ENCODE measurements at regions not wholly inside any gene's neighbourhood (a gene's known extent, or its start where the extent isn't known, plus 50 kb on each side); places are given as distances from the start of the nearest gene placed in this dataset.

DNA sequence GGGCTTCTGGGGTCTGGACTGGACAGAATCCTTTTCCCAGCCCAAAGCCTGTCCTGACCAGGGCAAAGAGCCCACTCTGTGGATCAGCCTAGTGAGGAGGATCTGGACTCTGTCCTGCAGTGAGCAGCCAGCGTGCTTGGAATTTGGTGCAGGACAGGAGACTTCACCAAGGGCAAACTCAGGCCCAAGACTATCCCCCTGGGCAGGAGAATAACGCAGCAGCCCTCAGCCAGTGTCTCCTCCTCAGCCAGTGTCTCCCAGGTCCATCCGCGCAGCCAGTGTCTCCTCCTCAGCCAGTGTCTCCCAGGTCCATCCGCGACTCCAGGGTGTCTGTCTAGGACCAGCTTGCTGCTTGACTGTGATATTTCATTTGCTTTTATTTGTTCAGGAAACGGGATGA, 1334.0 kb downstream of the TBC1D22A start:
- FAIRE-seq: no peak

DNA sequence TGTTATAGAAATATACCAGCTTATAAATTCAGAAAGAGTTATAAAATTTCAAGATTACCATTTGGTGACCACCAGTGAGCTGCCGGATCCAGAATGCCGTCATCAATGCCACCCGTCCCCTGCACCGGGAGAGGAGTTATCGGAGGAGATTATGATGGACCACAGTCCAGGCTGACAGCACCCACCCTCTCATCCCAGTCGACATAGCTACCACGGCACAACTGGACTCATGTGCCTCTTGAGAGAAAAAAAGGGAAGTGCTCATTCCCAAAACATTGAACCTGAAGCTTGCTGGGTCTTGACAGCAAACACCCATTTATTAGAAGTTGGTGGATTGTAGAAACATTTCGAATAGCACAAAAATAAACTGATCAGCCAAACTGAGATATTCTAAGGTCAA, 1331.5 kb downstream of the TBC1D22A start:
- FAIRE-seq: no peak

DNA sequence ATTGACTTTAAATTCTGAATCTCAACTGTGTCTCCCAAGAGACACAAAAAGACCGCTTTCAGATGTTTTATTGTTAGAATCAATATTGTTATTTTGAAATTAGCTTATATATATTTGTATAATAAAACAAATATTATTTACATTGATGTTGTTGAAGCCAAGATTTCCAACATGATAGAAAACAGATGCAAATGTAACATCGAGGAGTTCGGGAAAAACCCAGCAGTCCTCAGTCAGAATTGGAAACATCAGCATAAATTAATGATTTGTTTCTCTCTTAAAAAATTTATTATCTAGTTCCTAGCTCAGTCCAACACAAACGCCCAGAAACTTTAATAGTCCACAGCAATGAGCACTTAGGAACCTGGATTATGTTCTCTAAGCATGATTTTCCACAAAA, 1330.4 kb downstream of the TBC1D22A start:
- FAIRE-seq: no peak

DNA sequence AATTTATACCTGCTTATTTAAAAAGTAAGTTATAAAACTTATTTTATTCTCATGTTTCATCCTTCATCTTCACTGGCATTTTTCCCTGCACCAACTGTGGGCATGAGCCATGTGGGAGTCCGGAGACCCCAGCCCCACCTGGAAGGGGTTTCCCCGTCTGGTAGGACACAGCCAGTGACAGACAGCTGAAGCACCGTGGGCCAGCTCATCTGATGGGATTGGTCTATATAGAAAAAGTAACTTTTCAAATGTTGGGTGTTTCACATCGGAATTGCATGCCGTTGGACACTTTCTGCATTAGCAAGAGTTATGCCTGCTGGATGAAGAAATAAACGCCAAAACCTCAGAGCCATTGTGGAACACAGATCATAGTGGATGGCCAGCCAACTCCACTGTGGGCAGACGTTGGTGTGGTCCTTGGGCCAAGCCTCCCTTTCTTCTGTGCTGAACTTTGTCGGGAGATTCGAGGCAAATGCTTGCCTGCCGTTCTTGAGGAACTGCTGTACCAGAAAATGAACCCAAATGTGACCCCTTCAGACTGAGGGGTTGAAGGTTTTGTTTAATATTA, 1329.3 kb downstream of the TBC1D22A start:
- FAIRE-seq: no peak

DNA sequence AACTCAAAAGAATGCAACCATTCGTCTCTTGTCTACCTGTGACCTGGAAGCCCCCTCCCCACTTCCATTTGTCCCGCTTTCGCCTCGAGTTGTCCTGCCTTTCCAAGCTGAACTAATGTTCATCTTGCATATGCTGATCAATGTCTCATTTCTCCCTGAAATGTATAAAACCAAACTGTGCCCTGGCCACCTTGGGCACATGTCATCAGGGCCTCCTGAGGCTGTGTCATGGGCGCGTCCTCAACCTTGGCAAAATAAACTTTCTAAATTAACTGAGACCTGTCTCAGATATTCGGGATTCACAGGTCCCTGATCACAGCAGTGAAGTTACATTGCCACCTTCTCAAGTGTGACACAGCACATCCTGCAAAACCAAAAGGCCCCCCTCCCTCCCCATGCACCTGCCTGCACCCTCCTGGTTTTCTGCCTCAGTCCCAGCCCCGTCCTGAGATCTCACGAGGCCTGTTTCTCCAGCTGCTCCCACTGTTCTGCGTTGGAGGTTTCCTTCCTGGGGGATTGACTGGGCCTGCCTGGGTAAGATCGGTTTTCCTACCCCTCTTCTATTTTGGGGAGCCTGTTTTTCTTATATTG, 1328.7 kb downstream of the TBC1D22A start:
- no peak for FAIRE-seq

DNA sequence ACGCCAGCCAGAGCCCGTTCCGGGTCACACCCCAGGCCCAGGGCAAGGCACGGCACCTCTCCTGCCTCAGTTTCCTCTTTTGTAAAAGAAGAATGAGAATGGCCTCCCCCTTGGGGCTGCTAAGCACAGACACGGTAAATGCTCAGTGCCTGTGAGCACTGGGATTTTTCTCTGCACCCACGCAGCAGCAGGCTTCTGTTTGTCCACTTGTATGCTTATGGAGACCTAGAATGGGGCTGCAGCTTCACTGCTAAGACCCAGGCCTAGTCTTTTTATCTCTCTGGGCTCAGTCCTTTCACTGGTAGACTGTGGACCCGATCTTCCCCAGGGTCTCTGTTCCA, 1327.9 kb downstream of the TBC1D22A start:
- no peak for FAIRE-seq

DNA sequence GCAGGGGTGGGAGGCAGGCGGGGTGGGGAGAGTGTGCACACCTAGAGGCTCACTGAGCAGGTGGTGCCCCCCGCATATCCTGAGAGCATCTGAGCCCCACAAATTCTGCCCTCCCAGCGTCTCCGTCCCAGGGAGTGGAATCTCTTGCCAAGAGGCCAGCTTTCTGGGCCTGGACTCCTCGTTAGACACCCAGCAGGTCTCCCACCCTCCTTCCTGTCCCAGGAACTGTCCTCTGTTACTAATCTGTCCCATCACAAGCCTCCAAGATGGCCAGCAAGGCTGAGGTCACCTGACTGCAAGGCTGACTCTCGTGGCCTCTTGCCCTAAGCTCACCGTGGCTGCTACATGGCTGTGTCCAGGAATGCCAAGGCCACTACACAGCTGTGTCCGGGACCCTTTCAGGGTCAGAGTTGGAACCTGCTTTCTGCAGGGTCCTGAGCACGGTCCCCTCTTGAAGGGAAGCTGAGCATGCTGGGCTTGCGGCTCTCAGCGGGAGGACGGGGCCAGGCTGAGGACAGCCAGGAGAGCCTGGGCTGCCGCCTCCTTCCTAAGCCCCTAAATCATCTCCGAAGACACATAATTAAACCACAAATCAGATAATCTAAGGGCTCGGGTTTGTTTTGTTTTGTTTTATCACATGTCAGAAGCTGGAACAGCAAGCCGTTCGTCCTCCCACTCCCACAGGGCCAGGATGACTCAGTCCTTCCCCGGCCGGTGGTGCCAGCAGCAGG, 1327.3 kb downstream of the TBC1D22A start:
- no peak for FAIRE-seq

DNA sequence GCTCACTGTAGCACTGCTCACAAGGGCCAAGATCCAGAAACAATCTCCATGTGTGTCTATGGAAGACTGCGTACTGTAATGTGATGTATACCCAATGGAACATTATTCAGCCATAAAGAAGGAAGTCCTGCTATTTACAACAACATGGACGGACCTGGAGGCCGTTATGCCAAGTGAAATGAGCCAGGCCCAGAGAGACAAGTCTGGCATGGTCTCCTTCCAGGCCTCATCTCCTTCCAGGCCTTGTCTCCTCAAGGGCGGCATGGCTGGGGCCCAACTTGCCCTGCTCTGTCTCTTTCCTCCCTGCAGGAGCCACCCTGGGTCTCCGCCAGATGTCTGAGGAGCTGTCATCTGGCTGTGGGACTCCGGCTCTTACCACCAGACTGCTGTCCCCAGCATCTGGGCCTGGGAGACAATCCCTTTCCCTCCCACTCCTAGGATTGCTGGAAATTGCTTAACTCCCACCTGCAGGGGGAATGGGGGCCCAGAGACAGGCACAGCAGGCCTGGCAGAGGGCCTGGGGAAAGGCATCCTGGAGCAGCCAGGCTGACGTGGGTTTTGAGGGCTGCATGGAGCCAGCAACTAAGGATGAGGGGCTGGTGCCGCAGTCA, 1326.6 kb downstream of the TBC1D22A start:
- FAIRE-seq: no peak

DNA sequence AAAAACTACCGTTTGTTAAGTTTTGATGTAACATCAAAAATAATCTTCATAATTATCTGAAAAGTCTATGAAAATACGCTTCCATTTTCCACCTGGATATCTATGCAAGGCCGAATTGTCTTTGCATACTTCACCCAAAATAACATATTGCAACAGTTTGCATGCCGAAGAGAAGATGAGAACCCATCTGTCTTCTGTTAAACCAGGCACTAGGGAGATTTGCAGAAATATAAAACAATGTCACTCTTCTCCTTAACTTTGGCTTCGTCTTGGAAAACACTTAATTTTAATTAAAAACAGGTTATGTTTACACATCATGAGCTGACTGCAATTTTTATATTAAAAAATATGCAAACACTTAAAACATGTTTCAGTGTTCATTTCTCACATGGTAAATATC, 1325.8 kb downstream of the TBC1D22A start:
- no peak for FAIRE-seq

DNA sequence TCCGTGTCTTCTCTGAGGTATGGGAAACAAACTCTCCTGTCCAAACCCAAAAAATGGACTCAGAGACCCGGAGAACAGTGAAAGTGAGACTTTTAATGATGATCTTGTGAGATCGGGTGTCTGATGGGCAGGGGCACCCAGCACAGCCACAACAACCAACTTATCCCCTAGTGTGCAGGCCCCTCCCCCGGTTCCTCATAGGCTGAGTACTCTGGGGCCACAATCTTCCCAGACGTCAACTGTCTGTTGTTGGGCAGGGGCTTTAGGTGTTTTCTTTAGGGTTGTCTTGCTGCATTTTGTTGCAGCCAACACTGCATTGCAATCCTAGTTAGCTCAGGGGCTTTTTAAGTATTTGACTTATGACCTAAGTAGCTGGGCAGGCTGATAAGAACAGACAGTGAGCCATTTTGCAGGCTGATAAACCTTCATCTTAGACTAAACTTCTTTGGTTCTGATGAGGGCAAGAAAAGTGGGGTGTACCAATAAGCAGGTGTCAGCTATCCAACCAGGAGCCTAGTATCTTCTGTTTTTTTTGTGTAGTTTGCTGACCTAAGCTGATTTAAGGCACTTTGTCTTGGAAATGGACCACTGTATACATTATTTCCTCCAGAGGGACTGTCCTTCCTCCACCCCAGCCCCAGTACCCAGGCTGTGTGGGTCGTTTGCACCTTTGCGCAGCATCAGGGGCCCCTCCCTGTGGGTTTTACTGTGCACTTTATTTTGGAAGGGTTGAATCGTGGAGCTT, 1323.6 kb downstream of the TBC1D22A start:
- no peak for FAIRE-seq

DNA sequence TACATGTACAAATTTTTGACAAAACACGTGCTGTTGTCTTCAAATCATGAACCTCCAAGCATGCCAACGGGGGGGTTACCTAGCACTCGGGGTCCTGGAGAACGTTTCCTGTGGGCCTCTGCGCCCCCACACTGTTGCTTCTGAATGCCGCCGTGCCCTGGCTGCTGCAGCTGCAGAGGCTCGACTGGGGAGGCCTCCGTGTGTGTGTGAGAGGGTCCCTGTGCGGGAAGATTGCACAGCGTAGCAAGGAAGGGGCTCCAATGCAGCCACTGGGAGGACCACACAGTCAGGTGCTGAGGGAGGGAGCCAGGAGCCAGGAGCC, 1322.2 kb downstream of the TBC1D22A start:
- no peak for FAIRE-seq

DNA sequence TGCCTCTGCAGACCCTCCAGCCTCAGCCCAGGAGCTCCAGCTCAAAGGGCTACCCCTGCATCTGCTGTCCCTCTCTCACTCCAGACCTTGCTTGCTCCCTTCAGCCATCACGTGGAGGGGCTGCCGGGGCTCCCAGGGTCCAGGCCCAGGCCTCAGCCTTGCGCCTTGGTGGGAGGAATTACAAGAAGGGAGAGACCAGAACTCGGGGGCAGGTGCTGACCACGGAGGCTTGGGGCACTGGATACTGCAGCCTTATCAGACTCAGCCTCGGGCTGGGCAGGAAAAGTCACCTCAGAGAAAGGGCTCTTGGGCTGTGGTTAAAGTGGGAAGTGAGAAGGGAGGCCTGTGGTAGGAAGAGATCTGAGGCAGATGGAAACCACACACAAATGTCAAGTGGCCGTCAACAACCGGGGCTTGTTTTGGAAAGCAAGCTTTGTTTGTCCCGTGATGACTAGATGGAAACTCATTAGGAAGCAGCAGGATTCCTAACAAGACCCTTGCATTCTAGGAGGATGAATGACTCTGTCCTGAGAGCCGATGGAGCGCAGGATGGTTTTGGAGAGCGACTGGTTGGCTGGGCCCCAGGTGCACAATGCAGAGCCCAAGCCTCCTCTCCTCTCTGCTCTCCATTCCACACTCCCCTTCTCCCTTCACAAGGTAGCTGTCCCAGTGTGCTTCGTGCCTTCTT, 1321.7 kb downstream of the TBC1D22A start:
- no peak for FAIRE-seq

DNA sequence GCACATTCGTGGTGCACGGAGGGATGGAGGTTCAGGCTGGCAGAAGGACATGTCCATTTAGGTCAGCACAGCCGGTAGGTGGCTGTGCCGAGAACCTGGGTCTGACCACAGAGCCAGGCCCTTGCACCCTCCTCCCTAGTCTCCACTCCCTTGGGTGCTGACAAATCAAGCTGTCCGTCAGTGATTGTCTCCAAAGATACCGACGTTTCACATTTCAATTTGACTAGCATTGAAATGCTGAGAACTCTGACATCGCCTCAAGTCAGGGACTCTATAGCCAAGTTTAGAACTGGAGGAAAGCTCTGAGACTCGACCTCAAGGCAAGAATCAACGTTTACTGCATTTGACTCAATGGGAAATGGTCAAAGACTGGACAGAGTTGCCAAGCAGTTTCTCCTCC, 1321.1 kb downstream of the TBC1D22A start:
- no peak for FAIRE-seq

DNA sequence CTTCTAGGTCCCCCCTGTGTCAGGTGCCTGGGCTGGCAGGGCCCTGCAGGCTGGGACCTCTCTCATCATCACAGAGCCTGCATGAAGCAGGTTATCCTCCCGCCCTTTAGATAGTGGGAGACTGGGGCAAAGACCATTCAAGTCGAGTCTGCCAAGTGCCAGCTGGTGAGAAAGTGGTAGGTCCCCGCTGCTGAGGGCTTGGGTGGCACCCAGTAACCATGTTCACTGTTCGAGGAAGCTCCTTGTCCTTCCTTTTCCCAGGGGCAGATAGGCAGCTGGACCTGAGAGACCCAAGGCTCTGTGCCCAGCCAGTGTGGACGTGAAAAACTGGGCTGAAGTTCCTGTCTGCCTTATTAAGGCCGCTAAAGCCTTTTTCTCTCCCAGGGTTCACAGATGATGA, 1319.8 kb downstream of the TBC1D22A start:
- FAIRE-seq: no peak

DNA sequence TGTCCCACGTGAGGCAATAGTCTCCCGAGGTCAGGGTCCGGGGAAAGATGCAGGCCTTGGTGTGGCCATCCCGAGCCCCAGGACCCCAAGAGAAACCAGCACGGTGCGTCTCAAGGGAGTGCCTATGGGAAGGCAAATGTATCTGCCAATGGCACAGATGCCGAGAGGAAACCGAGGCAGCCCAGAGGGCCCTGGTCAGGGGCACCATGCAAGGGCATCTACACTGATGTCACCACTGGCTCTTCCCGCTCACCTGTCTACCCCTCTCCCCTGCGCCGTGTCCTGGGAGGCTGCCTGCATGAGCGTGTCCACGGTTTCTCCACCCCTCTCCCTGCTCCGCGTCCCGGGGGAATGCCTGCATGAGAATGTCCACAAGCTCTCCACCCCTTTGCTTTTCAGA, 1318.8 kb downstream of the TBC1D22A start:
- FAIRE-seq: no peak

DNA sequence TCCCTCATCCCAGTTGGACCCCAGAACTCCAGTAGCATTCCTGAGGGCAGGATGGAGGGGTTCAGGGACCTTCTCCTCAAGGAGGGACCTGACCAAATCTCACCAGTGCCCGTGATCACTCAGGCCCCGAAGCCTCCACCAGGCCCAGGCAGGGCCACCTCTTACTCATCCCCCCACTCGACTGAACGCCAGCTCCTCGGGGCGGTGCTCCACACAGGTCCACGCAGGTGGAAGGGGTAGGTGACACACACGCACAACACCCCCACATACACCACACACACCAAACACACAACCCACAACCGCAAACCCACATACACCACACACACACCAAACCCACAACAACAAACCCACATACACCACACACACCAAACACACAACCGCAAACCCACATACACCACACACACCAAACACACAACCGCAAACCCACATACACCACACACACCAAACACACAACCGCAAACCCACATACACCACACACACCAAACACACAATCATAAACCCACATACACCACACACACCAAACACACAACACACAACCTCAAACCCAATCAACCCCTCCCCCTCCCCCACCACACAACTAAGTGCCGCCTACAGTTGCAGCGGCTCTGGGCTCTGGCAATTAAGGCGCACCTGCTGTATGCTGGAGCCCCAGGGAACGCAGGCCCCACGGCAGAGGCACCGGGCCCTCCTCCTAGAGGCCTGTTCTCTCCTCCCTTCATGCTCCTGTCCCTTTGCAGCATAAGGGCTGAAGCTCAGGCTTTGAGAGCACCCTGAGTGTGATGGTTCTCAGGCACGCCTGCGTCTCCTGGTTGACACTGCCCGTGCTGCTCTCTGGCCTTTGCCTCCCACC, 1318.1 kb downstream of the TBC1D22A start:
- no peak for FAIRE-seq

DNA sequence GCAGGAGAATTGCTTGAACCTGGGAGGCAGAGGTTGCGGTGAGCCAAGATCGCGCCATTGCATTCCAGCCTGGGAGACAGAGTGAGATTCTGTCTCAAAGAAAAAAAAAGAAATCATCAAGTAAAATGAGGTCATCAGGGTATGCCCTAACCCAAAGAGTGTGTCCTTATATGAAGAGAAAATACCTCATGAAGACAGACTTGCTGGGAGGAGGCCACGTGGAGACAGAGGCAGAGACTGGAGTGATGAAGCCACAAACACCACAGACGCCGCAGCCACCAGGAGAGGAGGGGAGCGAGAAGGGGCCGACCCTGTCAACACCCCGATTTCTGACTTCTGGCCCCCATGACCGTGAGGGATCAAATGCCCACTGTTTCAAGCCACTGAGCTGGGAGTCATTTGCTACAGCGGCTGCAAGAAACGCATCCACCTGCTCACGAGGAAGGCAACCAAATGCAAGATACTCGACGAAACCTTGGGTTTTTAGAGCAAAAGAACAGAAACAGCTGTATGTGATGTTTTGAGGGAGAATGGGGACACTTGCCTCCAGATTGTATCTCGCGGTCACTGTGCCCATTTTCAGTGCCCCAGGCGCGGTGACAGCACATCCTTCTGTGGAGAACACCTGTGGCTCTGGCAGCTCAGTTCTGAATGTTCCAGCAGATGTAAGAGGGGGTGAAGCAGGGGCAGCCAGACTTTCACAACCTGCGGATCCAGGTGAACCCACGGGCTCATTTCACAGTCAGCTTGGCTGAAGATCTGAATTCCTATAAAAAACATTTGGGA, 1317.2 kb downstream of the TBC1D22A start:
- FAIRE-seq: no peak

DNA sequence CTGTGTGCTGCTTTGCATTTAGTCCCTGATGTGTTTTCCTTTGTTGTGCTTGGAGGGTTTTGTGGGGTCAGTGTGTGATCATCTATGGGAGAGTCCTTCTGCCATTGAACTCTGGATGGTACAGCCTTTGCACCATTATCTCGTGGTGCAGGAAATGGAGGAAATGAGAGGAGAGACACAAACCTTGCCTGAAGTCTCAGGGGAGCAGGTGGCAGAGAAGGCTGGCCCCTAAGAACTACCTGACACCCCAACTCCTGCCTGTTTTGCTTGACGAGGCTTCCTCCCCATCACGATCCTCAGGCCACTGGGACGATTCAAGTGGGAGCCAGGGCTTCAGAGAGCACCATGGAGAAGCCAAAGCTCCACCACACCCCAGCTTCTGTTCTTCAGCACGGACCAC, 1316.4 kb downstream of the TBC1D22A start:
- no peak for FAIRE-seq

DNA sequence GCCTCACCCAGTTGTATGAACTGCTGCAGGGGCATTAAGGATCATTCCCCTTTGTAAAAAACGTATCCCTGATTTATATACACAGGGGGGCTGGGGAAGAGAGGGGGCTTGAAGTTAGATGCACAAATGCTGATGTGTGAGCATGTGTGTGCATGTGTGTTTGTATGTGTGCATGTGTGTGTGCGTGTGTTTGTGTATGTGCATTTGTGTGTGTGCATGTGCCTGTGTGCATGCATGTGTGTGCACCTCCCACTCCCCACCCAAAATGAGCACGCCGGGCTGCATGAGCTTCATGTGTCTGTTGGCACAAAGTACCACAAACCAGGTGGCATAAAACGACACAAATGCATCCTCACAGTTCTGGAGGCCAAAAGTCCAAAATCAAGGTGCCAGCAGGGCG, 1315.2 kb downstream of the TBC1D22A start:
- no peak for FAIRE-seq

DNA sequence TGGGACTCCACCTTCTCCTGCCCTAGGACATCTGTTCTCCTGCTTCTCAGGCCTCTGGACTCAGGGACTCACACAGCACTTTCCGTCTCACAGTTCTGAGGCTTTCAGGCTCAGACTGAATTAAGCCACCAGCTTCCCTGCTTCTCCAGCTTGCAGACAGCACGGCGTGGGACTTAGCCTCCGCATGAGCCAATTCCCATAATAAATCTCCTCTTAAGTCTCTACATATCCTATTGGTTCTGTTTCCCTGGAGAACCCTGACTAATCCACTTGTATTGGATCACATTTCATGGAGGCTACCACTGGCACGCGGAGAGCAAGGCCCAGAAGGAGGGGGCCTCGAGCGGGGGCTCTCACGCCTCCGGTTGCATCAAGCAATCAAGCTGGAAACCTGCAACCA, 1313.6 kb downstream of the TBC1D22A start:
- no peak for FAIRE-seq

DNA sequence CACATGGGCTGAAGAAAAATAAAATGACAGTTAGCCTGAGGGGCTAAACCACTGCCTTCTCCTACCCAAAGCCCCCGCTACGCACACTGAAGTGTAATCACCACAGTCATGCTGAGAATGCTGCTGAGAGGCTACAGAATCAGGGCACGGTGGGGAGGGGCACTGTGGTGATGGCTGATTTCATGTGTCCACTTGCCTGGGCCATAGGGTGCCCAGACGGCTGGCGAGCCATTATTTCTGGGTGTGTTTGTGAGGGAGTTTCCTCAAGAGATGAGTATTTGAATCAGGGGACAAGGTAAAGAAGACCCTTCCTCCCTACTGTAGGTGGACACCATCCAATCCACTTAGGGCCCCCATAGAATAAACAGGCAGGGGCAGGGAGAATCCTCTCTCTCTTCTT, 1313.2 kb downstream of the TBC1D22A start:
- no peak for FAIRE-seq
